Fibroblast of skin of back (primary cell): ENCODE measurements at regions not wholly inside any gene's neighbourhood (a gene's known extent, or its start where the extent isn't known, plus 50 kb on each side); places are given as distances from the start of the nearest gene placed in this dataset.
A peak's percentile ranks its signal among the peaks of the same experiment; 100 is the strongest.
"Not testable (repeated sequence)": the region's sequence is repeated elsewhere in the genome, so short reads cannot be mapped to it uniquely, and the experiment has no call there.

Experiments used
- DNase-seq: peaks from one replicate; pipeline ENCODE4 v3.0.0-alpha.2; 2013

DNA sequence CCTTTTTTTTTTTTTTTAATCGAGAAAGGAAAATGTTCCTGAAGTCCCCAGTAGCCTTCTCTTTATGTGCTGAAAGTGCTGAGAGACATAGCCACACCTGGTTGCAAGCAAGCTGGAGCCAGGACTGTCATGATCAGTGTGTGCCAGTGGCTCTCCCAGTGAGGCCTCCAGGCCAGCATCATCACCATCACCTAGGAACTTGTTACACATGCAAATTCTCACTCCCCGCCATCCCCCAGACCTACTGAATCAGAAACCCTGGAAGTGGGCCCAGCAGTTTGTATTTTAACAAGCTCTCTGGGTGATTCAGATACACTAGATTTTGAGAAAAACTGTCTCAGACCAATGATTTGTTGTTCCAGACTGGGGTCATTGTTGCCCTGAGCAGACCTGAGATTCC lies 181.9 kb upstream of the GLRA1 start:
- DNase-seq: no peak

DNA sequence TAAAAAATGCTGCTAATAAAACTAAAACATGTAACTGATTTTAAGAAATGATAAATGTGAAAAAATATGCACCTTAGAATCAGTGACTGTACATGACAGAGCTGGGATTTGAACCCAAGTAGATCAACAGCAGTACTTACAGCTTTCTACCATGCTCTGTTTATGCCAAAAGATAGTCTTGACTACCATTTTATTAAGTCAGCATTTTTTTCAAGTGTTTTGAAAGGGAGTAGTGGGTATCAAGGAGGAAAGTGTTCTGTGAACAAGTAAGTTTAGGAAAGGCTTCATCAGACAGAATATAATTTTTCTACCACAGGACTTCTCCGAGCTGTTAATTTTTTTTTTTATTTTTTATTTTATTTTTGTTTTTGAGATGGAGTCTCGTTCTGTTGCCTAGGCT lies 180.4 kb upstream of the GLRA1 start:
- no peak for DNase-seq

DNA sequence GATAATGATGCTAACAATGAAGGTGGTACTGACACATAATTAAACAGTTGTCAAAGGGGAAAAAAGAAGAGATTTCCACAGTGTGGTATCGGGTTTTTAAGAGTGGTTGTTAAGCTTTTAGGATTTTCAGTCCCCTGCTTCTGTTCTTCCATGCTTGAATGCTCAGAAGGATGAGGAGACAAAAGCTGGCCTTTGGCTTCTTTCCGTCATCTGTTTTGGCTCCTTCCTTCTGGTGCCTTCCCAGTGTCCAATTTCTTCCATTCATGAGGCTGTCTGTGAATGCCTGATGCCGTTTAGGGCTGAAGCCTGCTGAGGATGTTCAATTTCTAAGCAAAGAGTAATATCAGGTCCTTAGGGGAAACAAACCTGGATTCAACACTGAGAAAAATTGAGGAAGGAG lies 179.6 kb upstream of the GLRA1 start:
- DNase-seq: no peak

DNA sequence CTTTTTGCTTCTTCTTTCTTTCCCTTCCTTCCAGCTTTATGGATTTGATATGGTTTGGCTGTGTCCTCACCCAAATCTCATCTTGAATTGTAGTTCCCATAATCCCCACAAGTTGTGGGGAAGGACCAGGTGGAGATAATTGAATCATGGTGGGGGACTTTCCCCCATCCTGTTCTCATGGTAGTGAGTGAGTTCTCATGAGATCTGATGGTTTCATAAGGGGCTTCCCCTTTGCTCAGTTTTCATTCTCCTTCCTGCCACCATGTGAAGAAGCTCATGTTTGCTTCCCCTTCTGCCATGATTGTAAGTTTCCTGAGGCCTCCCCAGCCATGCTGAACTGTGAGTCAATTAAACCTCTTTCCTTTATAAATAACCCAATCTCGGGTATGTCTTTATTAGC lies 178.3 kb upstream of the GLRA1 start:
- not testable (repeated sequence) for DNase-seq

DNA sequence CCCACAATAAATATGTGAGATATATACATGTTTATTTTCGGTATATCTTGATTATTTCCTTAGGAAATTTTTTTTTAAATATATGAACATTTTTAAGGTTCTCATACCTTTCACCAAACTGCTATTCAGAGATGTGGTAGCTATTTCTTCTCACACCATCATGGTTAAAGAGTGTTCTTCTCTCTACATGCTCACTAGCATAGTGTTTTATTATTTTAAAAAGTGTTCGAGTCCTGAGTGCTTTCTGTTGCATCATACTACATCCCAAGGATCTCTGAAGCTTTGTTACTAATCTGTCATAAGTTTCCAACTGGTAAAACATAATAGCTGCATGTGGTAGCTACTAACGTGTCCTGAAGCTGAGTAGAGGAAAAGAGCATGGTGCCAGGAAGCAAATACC lies 177.4 kb upstream of the GLRA1 start:
- DNase-seq: no peak

DNA sequence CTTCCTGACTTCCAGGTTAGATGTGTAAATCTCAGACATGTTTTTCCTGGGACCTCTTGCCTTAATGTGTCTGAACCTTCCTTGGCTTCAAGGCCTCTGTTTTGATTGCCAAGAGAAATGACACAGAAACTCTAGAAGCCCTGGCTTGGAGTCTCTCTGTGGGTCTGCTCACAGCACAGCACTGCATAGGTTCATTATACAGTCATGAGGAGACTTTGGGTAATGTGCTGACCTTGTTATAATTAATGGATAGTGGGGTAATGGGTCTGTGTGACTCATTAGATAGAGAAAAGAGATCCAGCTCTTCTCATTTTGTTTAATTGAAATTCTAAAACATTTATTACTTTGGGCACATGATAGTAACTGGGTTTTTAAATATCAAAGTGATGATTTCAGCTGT lies 175.8 kb upstream of the GLRA1 start:
- no peak for DNase-seq

DNA sequence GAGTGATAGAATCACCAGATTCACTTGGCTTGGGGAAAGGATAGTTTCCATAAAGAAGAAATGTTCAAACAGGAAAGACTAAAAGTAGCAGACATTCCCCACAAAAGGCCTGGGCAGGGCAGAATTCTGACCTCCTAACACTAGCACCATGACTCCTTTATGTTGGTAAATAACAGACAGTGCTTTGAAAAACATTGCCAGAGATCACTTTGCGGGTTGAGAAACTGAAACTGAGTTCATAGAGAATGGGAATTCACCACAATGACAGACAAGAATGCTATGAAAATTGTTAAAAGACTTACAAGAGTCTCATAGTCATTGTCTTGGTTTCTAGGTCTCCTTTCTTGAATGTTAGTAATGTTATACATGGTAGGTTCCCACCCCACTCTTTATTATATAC lies 172.5 kb upstream of the GLRA1 start:
- DNase-seq: no peak

DNA sequence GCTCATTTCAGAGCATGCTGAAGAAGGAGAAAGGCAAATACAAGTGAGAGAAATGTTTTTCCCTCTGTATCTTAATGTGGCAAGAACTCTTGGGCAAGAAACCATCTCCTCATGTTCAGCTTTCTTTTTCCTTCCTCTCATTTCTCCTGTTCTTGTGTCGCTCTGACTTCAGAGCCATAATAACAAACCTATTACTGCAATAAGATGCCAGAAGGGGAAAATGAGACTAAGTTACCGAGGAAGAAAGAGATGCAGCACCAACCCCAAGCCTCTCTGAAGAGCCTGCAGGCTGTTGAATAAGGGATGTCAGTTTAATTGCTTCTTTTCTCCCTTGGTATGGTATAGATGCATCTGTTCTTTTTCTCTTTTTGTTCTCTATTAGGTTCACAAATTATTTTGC lies 170.1 kb upstream of the GLRA1 start:
- DNase-seq: no peak

DNA sequence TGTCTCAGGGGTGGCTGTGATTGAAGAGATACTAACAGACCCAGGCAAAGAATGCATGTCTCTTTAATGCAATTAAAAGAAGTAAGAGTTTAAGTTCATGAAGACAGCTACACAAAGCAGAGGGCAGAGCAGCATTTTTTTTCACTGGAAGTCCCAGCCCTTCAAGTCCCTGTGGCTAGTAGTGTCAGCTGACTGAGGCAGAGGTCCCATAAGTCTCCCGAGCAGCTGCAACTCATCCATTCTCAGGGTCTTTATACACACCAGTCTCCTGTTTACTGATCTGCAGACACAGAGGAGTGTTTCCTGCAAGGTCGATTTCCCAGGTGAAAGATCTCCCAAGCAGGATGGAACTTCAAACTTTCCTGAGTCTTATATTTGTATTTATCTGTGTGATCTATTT lies 169.4 kb upstream of the GLRA1 start:
- DNase-seq: no peak

DNA sequence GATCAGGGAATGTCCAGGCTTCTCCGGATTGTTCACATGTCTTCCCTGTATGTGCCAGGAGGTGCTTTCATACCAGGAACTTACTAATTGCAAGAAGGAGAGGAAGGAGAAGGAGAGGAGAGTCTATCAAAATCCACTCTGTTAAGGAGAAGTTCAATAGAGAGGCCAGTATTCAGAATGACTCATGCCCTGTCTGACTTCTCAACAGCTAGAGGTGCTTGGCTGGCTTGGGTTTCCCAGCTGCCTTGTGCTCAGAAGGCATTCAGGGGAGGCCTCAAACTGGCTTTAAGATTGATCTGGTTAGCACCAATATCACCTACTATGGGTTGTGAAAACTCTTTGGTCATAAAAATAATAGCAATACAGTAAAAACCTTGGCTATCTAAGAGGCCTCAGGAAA lies 167.9 kb upstream of the GLRA1 start:
- peak; percentile 1 for DNase-seq

DNA sequence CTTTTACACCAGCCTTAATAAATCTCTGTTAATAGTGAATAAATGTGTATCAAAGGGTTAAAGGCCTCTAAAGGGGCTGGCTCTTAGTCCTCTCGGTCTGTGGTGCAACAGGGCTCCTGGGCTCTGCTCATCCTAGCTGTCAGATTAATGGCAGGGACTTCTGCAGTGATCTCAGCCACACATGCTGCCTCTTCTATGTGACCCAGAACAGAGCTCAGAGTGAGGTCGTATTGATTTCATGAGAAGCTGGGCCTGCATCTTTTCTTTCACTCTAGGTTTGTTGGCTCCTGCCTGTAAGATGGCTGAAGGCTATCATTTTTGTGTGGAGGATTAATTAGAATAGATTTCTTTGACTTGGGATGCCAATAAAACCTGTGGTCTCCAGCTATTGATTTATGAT lies 165.0 kb upstream of the GLRA1 start:
- no peak for DNase-seq

DNA sequence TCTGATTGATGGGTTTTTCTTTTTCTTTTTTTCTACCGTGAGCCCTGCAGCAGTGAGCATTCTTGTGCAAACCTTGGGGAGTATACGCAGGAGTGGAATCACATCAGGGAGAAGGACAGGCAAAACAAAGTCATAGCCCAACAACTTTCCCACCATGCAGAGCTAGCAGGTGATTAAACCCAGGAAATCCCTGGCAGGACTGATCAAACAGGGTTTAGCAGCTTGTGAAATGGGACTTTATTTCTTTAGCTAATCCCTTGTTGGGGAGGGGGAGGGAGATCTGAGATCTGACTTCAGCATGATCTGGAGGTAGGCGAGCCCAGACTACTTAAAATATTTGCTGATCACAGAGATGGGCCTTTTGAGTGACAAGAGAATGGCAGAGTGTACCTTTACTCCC lies 162.0 kb upstream of the GLRA1 start:
- no peak for DNase-seq

DNA sequence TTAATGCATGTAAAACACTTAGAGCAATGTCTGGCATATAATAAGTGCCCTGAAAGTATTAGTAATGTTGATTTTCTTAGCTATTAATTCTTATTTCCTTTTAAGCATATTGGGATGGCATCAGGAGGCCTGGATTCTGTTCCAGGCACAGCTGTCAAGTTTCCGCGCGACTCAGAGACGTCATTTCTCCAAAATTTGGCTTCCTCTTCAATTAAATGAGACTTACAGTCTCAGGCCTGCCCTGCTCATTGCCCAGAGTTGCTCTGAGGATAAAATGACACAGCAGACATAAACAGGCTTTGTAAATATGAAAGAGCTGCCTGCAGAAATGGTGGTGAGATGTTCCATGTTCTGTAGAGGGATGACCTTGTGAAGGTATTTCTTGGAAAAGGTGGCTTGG lies 159.8 kb upstream of the GLRA1 start:
- no peak for DNase-seq

DNA sequence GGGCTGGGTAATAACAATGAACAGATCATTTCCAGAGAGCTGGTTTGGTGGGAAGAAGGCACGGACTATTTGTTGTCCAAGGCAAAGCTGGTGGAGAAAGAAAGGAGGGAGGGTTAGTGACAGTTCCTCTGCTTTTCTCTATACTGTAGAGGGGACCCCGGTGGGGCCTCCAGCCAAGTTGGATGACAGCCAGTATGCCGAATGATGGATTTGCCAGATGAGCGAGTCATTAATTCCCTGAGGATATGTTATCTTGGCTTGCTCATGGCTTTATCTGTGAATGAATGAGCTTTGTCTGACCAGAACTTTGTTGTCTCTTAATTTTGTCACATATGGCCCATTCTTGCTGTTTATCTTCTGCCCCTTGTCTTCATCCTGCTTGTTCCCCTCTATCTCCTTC lies 158.6 kb upstream of the GLRA1 start:
- no peak for DNase-seq

DNA sequence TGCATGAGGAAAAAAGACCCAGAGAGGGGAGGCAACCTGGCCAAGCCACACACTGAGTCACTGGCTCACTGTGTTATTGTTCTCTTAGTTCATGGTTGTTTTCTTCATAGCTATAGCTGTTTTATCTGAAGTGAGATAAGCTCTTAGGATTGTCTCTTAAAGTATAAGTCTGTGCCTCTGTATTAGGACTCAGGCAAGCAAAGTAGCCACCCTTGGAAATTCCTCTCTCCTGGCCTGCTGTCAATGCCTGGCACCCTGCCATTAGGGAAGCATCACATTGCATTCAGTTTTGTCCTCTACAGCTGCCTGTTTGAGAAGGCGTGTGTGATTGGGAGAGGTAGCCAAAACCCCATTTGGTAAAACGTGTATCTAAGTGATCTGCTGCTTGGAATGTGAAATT lies 147.4 kb upstream of the GLRA1 start:
- peak; percentile 7 for DNase-seq

DNA sequence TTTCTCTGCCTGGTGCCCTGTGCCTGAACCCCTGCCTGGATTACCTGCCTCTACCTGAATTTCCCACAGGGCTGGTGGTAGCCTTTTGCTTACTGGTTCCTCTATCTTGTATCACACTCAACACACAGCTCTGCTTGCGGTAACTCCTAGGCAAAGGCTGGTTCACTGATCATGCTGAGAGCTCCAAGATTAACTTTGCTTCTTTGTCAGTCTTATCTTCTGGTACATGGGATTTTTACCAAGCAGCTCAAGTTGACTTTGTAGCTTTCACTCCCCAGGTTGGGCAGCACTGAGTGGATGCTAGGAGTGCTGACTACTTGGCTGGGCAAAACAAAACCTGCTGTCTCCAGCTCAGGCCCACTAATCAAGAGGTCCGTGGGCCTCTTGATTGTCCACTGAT lies 145.9 kb upstream of the GLRA1 start:
- no peak for DNase-seq

DNA sequence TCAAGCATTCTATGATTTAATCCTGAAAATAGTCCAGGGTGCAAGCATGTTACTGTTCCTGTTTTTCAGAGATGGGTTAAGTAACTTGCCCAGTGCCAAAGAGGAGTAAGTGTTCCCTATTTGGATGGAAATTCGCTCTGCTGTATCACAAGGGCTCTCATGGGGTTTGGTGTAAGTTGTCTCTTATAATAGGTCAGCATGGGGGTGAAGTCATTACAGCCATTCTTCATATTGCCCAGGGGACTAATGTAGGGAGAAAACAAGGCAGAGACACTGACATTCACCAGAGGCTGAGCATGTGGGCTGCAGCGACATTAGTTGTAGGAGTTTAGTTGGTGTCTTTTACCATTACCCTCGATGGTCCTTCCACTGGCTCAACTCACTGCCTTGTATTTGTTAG lies 142.1 kb upstream of the GLRA1 start:
- DNase-seq: no peak

DNA sequence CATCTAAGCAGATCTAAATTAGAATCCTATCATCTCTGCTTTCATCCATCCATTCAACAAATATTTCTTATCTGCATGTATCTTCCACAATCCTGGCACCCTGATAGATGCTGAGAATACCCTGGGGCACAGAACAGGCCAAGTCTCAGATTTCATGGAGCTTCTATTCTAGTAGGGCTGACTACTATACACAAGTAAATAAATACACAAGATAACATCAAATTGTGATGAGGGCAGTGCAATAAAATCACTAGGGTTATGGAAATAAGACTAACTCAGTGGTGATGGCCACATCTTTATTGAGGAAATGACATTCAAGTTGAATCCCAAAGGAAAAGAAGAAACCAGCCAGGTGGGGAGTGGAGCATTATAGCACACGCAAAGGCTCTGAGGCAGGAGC lies 138.4 kb upstream of the GLRA1 start:
- DNase-seq: no peak

DNA sequence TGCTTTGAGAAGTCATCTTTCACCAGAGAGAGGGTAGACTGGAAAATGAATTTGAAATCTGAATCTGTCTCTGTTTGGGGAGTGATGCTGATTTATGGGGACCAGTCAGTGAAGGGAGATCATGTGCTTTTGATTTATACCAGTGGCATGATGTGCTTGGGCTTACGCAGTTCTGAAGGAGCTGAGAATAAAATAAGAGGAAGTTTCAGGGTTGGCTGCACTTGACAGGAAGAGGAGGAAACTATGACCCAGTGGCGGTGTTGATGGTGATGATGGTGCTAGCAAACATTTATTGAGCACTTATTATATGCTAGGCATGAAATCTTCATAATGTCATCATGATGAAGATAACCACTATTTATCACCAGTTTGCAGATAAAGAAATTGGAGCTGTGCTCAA lies 136.4 kb upstream of the GLRA1 start:
- DNase-seq: no peak

DNA sequence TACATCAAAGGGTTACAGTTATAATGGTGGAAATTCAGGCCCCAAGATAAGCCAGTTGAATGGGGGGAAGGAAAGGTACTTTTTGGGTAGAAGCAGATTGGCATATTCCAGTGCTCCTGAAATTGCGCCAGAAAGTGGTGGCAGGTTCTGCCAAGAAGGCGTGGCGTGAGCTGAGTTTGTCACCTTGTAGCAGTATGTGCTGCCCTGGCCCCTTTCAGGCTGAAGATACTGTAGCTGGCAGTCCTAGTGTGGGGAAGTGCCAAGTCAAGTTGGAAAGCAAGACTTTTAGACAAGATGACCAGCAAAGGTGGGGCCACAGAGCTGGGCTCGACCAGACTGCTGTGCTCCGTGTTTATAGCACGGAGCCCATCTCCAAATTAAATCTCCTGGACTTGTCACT lies 133.6 kb upstream of the GLRA1 start:
- no peak for DNase-seq

DNA sequence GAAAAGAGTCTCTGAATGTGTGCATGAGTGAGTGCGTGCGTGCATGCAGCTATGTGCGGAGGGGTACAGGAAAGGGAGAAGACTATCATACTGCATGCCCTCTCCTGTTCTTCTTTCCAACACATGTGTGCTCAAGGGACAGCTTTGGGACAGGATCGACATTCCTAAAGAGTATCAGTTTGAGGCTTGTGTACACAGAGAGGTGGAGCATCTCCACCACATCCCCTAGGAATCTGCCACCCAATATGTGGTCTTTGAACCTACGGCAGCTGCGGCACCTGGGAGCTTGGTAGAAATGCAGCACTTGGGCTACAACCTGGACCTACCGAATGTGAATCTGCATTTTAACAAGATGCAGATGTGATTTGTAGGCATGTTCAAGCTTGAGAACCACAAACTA lies 132.3 kb upstream of the GLRA1 start:
- DNase-seq: no peak

DNA sequence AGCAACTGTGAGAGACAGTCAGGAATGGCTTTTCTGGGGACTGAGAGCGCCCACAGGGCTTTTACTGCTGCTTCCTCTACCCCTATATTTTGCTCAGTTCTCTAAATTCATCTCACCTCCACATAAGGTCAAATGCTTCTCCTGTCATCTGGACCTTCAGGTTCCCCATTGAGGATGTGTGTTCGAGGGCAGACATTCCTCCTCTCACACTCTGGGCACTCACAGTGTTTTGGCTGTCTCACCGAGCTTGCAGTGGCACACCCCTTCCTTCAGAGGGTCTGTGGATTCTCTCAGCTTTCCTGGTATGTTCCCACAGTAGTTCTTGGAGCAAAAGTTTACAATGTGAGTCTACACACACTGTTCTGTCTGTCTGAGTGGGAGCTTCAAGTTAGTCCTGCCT lies 127.8 kb upstream of the GLRA1 start:
- no peak for DNase-seq

DNA sequence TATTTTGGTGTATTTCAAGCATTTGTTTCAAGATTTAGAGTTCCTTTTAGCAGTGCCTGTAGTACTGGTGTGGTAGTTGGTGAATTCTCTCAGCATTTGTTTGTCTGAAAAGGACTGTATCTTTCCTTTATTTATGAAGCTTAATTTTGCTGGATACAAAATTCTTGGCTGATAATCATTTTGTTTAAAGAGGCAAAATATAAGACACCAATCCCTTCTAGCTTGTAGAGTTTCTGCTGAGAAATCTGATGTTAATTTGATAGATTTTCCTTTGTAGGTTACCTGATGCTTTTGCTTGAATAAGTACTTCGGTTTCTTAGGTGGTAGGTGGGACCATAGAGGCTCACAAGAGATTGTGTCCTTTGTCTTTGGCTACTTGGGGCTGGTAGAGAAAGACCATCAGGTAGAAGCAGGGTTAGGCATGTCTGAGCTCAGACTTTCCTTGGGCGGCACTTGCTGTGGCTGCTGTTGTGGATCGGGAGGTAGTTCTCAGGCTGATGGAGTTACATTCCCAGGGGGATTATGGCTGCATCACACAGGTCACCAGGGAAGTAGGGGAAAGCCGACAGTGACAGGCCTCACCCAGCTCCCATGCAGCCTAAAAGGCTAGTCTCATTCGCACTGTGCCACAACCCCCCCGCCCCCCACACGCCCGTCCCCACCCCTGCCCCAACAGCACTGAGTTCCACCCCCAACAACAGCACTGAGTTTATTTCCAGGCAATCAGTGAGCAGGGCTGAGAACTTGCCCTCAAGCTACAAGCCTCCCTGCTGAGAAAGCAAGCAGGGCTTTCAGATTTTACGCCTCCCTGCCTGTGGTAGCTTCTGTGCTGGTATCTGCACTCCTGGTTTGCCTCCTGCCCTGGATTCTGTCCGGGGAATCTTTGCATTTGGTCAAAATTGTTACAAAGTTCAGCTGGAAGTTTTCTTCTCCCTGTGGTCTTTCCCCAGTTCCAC lies 127.1 kb upstream of the GLRA1 start:
- no peak for DNase-seq

DNA sequence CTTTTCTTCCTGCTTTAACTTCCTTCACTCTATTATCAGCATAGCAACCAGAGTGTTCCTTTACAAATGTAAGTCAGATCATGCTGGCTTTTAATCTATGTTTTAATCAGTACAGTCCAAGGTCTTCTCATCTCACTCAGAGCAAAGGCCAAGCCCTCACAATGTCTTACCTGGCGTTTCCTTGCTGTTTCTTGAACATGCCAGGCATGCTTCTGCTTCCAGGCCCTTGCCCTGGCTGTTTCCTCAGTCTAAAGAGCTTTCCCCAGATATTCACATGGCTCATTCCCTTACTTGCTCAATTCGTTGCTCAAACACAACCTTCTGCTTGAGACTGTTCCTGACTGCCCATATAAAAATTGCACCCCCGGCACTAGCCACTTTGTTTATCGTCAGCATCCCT lies 121.7 kb upstream of the GLRA1 start:
- no peak for DNase-seq

DNA sequence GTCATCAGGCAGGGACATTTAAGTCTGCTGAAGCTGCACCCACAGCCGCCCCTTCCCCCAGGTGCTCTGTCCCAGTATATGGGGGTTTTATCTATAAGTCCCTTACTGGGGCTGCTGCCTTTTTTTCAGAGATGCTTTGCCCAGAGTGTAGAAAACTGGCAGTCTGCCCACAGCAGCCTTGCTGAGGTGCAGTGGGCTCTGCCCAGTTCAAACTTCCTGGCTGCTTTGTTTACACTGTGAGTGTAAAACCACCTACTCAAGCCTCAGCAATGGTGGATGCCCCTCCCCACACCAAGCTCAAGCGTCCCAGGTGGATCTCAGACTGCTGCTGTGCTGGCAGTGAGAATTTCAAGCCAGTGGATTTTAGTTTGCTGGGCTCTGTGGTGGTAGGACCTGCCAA lies 114.2 kb upstream of the GLRA1 start:
- DNase-seq: not testable (repeated sequence)
